ENCODE measurements at regions not wholly inside any gene's neighbourhood (a gene's known extent, or its start where the extent isn't known, plus 50 kb on each side); places are given as distances from the start of the nearest gene placed in this dataset.

GRCh38 chr9:78792745-78793144 lies 495.8 kb downstream of the PSAT1 start:
- H3K9me3 Mint-ChIP-seq = peaks cover 0 to 13% of the 10 kb centered on the region in 2 donors
- TF ChIP-seq CTCF (IDR thresholded peaks at IDR 0.05) = no peak
- no peak for ATAC-seq
- H3K36me3 Mint-ChIP-seq = no peaks in the 10 kb centered on the region
- H3K27ac ChIP-seq (ENCODE audit: low read length) = no peak overlapping the region
- H3K4me3 ChIP-seq (ENCODE audit: low read length) = no peak overlapping the region
- no peaks in the 10 kb centered on the region for H3K27me3 Mint-ChIP-seq (ENCODE audit: low read depth in 2 of 2)
- H3K9me3 ChIP-seq (ENCODE audit: control insufficient read depth, insufficient read depth, low read length) = no peaks in the 10 kb centered on the region
- H3K4me1 Mint-ChIP-seq = no peaks in the 10 kb centered on the region
- 71% methylated on average over 2 of the region's 3 CpGs for WGBS (ENCODE audit: insufficient coverage)
- H3K27me3 ChIP-seq (ENCODE audit: control insufficient read depth, insufficient read depth, low read length) = no peaks in the 10 kb centered on the region
- no peak overlapping the region for H3K27ac Mint-ChIP-seq
- no peak for DNase-seq
- H3K4me1 ChIP-seq (ENCODE audit: control insufficient read depth, insufficient read depth, low read length) = no peaks in the 10 kb centered on the region
- no peak overlapping the region for H3K4me3 Mint-ChIP-seq
- intact Hi-C loops (cut with micrococcal nuclease) = no loop called here
- no peaks in the 10 kb centered on the region for H3K36me3 ChIP-seq (ENCODE audit: control insufficient read depth, insufficient read depth, low read length)

GRCh38 chr9:78805771-78806170 lies 508.8 kb downstream of the PSAT1 start:
- no CpG with 5 or more reads among the region's 2 CpGs for WGBS (ENCODE audit: insufficient coverage)
- intact Hi-C loops (cut with micrococcal nuclease) = no loop called here
- no peak overlapping the region for H3K4me3 Mint-ChIP-seq
- H3K27me3 Mint-ChIP-seq (ENCODE audit: low read depth in 2 of 2) = no peaks in the 10 kb centered on the region
- H3K27ac ChIP-seq (ENCODE audit: low read length) = no peak overlapping the region
- H3K36me3 ChIP-seq (ENCODE audit: control insufficient read depth, insufficient read depth, low read length) = no peaks in the 10 kb centered on the region
- DNase-seq = no peak
- no peak for ATAC-seq
- H3K9me3 Mint-ChIP-seq = peaks cover 2% of the 10 kb centered on the region in 2 donors
- no peak overlapping the region for H3K4me3 ChIP-seq (ENCODE audit: low read length)
- no peaks in the 10 kb centered on the region for H3K36me3 Mint-ChIP-seq
- H3K4me1 ChIP-seq (ENCODE audit: control insufficient read depth, insufficient read depth, low read length) = no peaks in the 10 kb centered on the region
- no peaks in the 10 kb centered on the region for H3K4me1 Mint-ChIP-seq
- no peaks in the 10 kb centered on the region for H3K27me3 ChIP-seq (ENCODE audit: control insufficient read depth, insufficient read depth, low read length)
- TF ChIP-seq CTCF (IDR thresholded peaks at IDR 0.05) = no peak
- no peaks in the 10 kb centered on the region for H3K9me3 ChIP-seq (ENCODE audit: control insufficient read depth, insufficient read depth, low read length)
- no peak overlapping the region for H3K27ac Mint-ChIP-seq

GRCh38 chr9:78806492-78807160 lies 509.7 kb downstream of the PSAT1 start:
- intact Hi-C loops (cut with micrococcal nuclease) = no loop called here
- WGBS (ENCODE audit: insufficient coverage) = 84% methylated on average over 4 of the region's 4 CpGs
- no peak for TF ChIP-seq CTCF (IDR thresholded peaks at IDR 0.05)
- no peaks in the 10 kb centered on the region for H3K36me3 ChIP-seq (ENCODE audit: control insufficient read depth, insufficient read depth, low read length)
- H3K27me3 ChIP-seq (ENCODE audit: control insufficient read depth, insufficient read depth, low read length) = no peaks in the 10 kb centered on the region
- peaks cover 2% of the 10 kb centered on the region in 2 donors for H3K9me3 Mint-ChIP-seq
- H3K27ac Mint-ChIP-seq = no peak overlapping the region
- no peaks in the 10 kb centered on the region for H3K4me1 Mint-ChIP-seq
- no peak overlapping the region for H3K27ac ChIP-seq (ENCODE audit: low read length)
- no peak overlapping the region for H3K4me3 Mint-ChIP-seq
- no peak overlapping the region for H3K4me3 ChIP-seq (ENCODE audit: low read length)
- no peaks in the 10 kb centered on the region for H3K27me3 Mint-ChIP-seq (ENCODE audit: low read depth in 2 of 2)
- H3K4me1 ChIP-seq (ENCODE audit: control insufficient read depth, insufficient read depth, low read length) = no peaks in the 10 kb centered on the region
- DNase-seq = no peak
- ATAC-seq = no peak
- H3K9me3 ChIP-seq (ENCODE audit: control insufficient read depth, insufficient read depth, low read length) = no peaks in the 10 kb centered on the region
- H3K36me3 Mint-ChIP-seq = no peaks in the 10 kb centered on the region

GRCh38 chr9:78807286-78807685 lies 510.4 kb downstream of the PSAT1 start:
- H3K4me3 Mint-ChIP-seq = no peak overlapping the region
- 98% methylated on average over 4 of the region's 4 CpGs for WGBS (ENCODE audit: insufficient coverage)
- no peaks in the 10 kb centered on the region for H3K4me1 ChIP-seq (ENCODE audit: control insufficient read depth, insufficient read depth, low read length)

More at GRCh38 chr9:78807286-78807685, 510.4 kb downstream of the PSAT1 start:
- Histone ChIP-seq H3K36me3 (ENCODE audit: control insufficient read depth, insufficient read depth, low read length) (no peaks in the 10 kb centered on the region), H3K4me3 (ENCODE audit: low read length) (no peak overlapping the region), H3K27ac (ENCODE audit: low read length) (no peak overlapping the region), H3K27me3 (ENCODE audit: control insufficient read depth, insufficient read depth, low read length) (no peaks in the 10 kb centered on the region), H3K9me3 (ENCODE audit: control insufficient read depth, insufficient read depth, low read length) (no peaks in the 10 kb centered on the region)
- Mint-ChIP-seq H3K4me1 (no peaks in the 10 kb centered on the region), H3K36me3 (no peaks in the 10 kb centered on the region), H3K27me3 (ENCODE audit: low read depth in 2 of 2) (no peaks in the 10 kb centered on the region), H3K9me3 (peaks cover 2% of the 10 kb centered on the region in 2 donors), H3K27ac (no peak overlapping the region)
- ATAC-seq = no peak
- no peak for TF ChIP-seq CTCF (IDR thresholded peaks at IDR 0.05)
- no peak for DNase-seq
- intact Hi-C loops (cut with micrococcal nuclease) = no loop called here
